ENCODE measurements at regions not wholly inside any gene's neighbourhood (a gene's known extent, or its start where the extent isn't known, plus 50 kb on each side); places are given as distances from the start of the nearest gene placed in this dataset.
"Not testable (repeated sequence)": the region's sequence is repeated elsewhere in the genome, so short reads cannot be mapped to it uniquely, and the experiment has no call there.

GRCh38 chr13:87986639-87987250 is 315.6 kb downstream of the SLITRK5 start:
- H3K27ac Mint-ChIP-seq, result no peak overlapping the region
- no peaks in the 10 kb centered on the region for H3K27me3 Mint-ChIP-seq
- H3K4me1 Mint-ChIP-seq, result no peaks in the 10 kb centered on the region
- H3K4me3 Mint-ChIP-seq, result no peak overlapping the region
- H3K36me3 Mint-ChIP-seq, result no peaks in the 10 kb centered on the region
- no peaks in the 10 kb centered on the region for H3K9me3 Mint-ChIP-seq

- Mint-ChIP-seq H3K36me3 (no peaks in the 10 kb centered on the region), H3K4me3 (no peak overlapping the region), H3K4me1 (no peaks in the 10 kb centered on the region), H3K27me3 (no peaks in the 10 kb centered on the region), H3K9me3 (no peaks in the 10 kb centered on the region), H3K27ac (no peak overlapping the region)
Observed at GRCh38 chr13:87998081-87998480, 326.9 kb downstream of the SLITRK5 start.

GRCh38 chr13:87999240-87999700 is 328.1 kb downstream of the SLITRK5 start:
- no peaks in the 10 kb centered on the region for H3K9me3 Mint-ChIP-seq
- no peak overlapping the region for H3K27ac Mint-ChIP-seq
- no peaks in the 10 kb centered on the region for H3K36me3 Mint-ChIP-seq
- no peaks in the 10 kb centered on the region for H3K27me3 Mint-ChIP-seq
- H3K4me3 Mint-ChIP-seq, result no peak overlapping the region
- H3K4me1 Mint-ChIP-seq, result no peaks in the 10 kb centered on the region

GRCh38 chr13:87999788-88000187 is 328.6 kb downstream of the SLITRK5 start:
- Mint-ChIP-seq H3K27me3 (no peaks in the 10 kb centered on the region), H3K36me3 (no peaks in the 10 kb centered on the region)

GRCh38 chr13:88000239-88000638 is 329.1 kb downstream of the SLITRK5 start:
- Mint-ChIP-seq H3K4me1 (no peaks in the 10 kb centered on the region), H3K4me3 (no peak overlapping the region), H3K27ac (no peak overlapping the region), H3K9me3 (no peaks in the 10 kb centered on the region), H3K27me3 (no peaks in the 10 kb centered on the region), H3K36me3 (no peaks in the 10 kb centered on the region)

More at GRCh38 chr13:87999788-88000187, 328.6 kb downstream of the SLITRK5 start:
- H3K27ac Mint-ChIP-seq, result no peak overlapping the region
- no peaks in the 10 kb centered on the region for H3K9me3 Mint-ChIP-seq
- H3K4me1 Mint-ChIP-seq, result no peaks in the 10 kb centered on the region
- no peak overlapping the region for H3K4me3 Mint-ChIP-seq

GRCh38 chr13:88000787-88001186 is 329.6 kb downstream of the SLITRK5 start:
- H3K36me3 Mint-ChIP-seq, result no peaks in the 10 kb centered on the region
- no peaks in the 10 kb centered on the region for H3K27me3 Mint-ChIP-seq
- no peaks in the 10 kb centered on the region for H3K4me1 Mint-ChIP-seq
- H3K27ac Mint-ChIP-seq, result no peak overlapping the region
- H3K4me3 Mint-ChIP-seq, result no peak overlapping the region
- H3K9me3 Mint-ChIP-seq, result no peaks in the 10 kb centered on the region

- Mint-ChIP-seq H3K27me3 (no peaks in the 10 kb centered on the region), H3K4me3 (no peak overlapping the region), H3K9me3 (peaks cover 6% of the 10 kb centered on the region), H3K27ac (no peak overlapping the region), H3K36me3 (no peaks in the 10 kb centered on the region), H3K4me1 (no peaks in the 10 kb centered on the region)
Observed at GRCh38 chr13:88005188-88005587, 334.0 kb downstream of the SLITRK5 start.

- peaks cover 10% of the 10 kb centered on the region for H3K9me3 Mint-ChIP-seq
- H3K27ac Mint-ChIP-seq, result no peak overlapping the region
- H3K27me3 Mint-ChIP-seq, result no peaks in the 10 kb centered on the region
- no peak overlapping the region for H3K4me3 Mint-ChIP-seq
- no peaks in the 10 kb centered on the region for H3K36me3 Mint-ChIP-seq
- no peaks in the 10 kb centered on the region for H3K4me1 Mint-ChIP-seq
Observed at GRCh38 chr13:88014527-88014926, 343.4 kb downstream of the SLITRK5 start.

- peaks cover 5% of the 10 kb centered on the region for H3K9me3 Mint-ChIP-seq
- no peak overlapping the region for H3K4me3 Mint-ChIP-seq
- H3K4me1 Mint-ChIP-seq, result no peaks in the 10 kb centered on the region
- H3K27me3 Mint-ChIP-seq, result no peaks in the 10 kb centered on the region
- no peaks in the 10 kb centered on the region for H3K36me3 Mint-ChIP-seq
- H3K27ac Mint-ChIP-seq, result no peak overlapping the region
Observed at GRCh38 chr13:88022431-88023208, 351.4 kb downstream of the SLITRK5 start.

- Mint-ChIP-seq H3K27ac (no peak overlapping the region), H3K27me3 (no peaks in the 10 kb centered on the region), H3K9me3 (peaks cover 5% of the 10 kb centered on the region), H3K4me3 (no peak overlapping the region), H3K36me3 (no peaks in the 10 kb centered on the region), H3K4me1 (no peaks in the 10 kb centered on the region)
Observed at GRCh38 chr13:88026241-88026640, 355.1 kb downstream of the SLITRK5 start.

GRCh38 chr13:88031980-88032559 is 360.9 kb downstream of the SLITRK5 start:
- Mint-ChIP-seq H3K27ac (no peak overlapping the region), H3K4me3 (no peak overlapping the region), H3K9me3 (no peaks in the 10 kb centered on the region), H3K4me1 (no peaks in the 10 kb centered on the region), H3K36me3 (no peaks in the 10 kb centered on the region), H3K27me3 (no peaks in the 10 kb centered on the region)

- not testable (repeated sequence) for H3K4me3 Mint-ChIP-seq, H3K36me3 Mint-ChIP-seq, H3K4me1 Mint-ChIP-seq, H3K27ac Mint-ChIP-seq, H3K27me3 Mint-ChIP-seq, H3K9me3 Mint-ChIP-seq
Observed at GRCh38 chr13:88036205-88036604, 365.0 kb downstream of the SLITRK5 start.

GRCh38 chr13:88042489-88042888 is 371.3 kb downstream of the SLITRK5 start:
- H3K4me1 Mint-ChIP-seq, result no peaks in the 10 kb centered on the region
- H3K36me3 Mint-ChIP-seq, result no peaks in the 10 kb centered on the region
- H3K27me3 Mint-ChIP-seq, result no peaks in the 10 kb centered on the region
- no peak overlapping the region for H3K27ac Mint-ChIP-seq
- H3K9me3 Mint-ChIP-seq, result peaks cover 4% of the 10 kb centered on the region
- H3K4me3 Mint-ChIP-seq, result no peak overlapping the region

- Mint-ChIP-seq H3K27ac (no peak overlapping the region), H3K27me3 (no peaks in the 10 kb centered on the region), H3K9me3 (peaks cover 4% of the 10 kb centered on the region), H3K36me3 (no peaks in the 10 kb centered on the region), H3K4me3 (no peak overlapping the region), H3K4me1 (no peaks in the 10 kb centered on the region)
Observed at GRCh38 chr13:88051746-88052482, 380.7 kb downstream of the SLITRK5 start.

GRCh38 chr13:88063741-88064140 is 392.6 kb downstream of the SLITRK5 start:
- Mint-ChIP-seq H3K36me3 (no peaks in the 10 kb centered on the region), H3K4me3 (no peak overlapping the region), H3K27me3 (no peaks in the 10 kb centered on the region), H3K27ac (no peak overlapping the region), H3K4me1 (no peaks in the 10 kb centered on the region), H3K9me3 (no peaks in the 10 kb centered on the region)

- no peaks in the 10 kb centered on the region for H3K4me1 Mint-ChIP-seq
- no peaks in the 10 kb centered on the region for H3K9me3 Mint-ChIP-seq
- H3K27ac Mint-ChIP-seq, result no peak overlapping the region
- H3K36me3 Mint-ChIP-seq, result no peaks in the 10 kb centered on the region
- H3K27me3 Mint-ChIP-seq, result no peaks in the 10 kb centered on the region
- no peak overlapping the region for H3K4me3 Mint-ChIP-seq
Observed at GRCh38 chr13:88066847-88067246, 395.7 kb downstream of the SLITRK5 start.

Data from activated naive CD4-positive, alpha-beta T cell treated with anti-CD3 and anti-CD28 coated beads, Interleukin-2, amount 50 U/mL, for 24 hours (primary cell).